ENCODE measurements at regions not wholly inside any gene's neighbourhood (a gene's known extent, or its start where the extent isn't known, plus 50 kb on each side); places are given as distances from the start of the nearest gene placed in this dataset.
"Not testable (repeated sequence)": the region's sequence is repeated elsewhere in the genome, so short reads cannot be mapped to it uniquely, and the experiment has no call there.

GRCh38 chr10:85400981-85401695 lies 965.5 kb downstream of the GRID1 start:
- FAIRE-seq = no peak
- Histone ChIP-seq H3K27ac (ENCODE audit: low read depth in 2 of 2, low read length in 2 of 2) (no peak overlapping the region), H3K4me1 (ENCODE audit: control insufficient read depth in 2 of 3, insufficient read depth in 2 of 3, low read depth in 1 of 3, low read length in 3 of 3) (no peaks in the 10 kb centered on the region), H3K4me3 (ENCODE audit: low read length in 3 of 3) (no peak overlapping the region), H3K27me3 (ENCODE audit: control insufficient read depth, insufficient read depth, low read length) (no peaks in the 10 kb centered on the region), H3K9ac (ENCODE audit: low read length in 3 of 3) (no peak overlapping the region), H3K9me3 (ENCODE audit: control insufficient read depth in 2 of 3, insufficient read depth in 1 of 3, low read length in 3 of 3) (no peaks in the 10 kb centered on the region), H3K36me3 (ENCODE audit: control insufficient read depth in 2 of 3, insufficient read depth in 3 of 3, low read length in 3 of 3) (no peaks in the 10 kb centered on the region)
- TF ChIP-seq CTCF (IDR thresholded peaks at IDR 0.05; ENCODE audit: borderline replicate concordance, extremely low read depth, insufficient read depth) = no peak
- DNase-seq = no peak
- intact Hi-C loops (cut with DNase I) = no loop called here

- Histone ChIP-seq H3K9ac (ENCODE audit: low read length in 3 of 3) (no peak overlapping the region), H3K4me1 (ENCODE audit: control insufficient read depth in 2 of 3, insufficient read depth in 2 of 3, low read depth in 1 of 3, low read length in 3 of 3) (no peaks in the 10 kb centered on the region), H3K4me3 (ENCODE audit: low read length in 3 of 3) (no peak overlapping the region), H3K27me3 (ENCODE audit: control insufficient read depth, insufficient read depth, low read length) (no peaks in the 10 kb centered on the region), H3K27ac (ENCODE audit: low read depth in 2 of 2, low read length in 2 of 2) (no peak overlapping the region), H3K9me3 (ENCODE audit: control insufficient read depth in 2 of 3, insufficient read depth in 1 of 3, low read length in 3 of 3) (no peaks in the 10 kb centered on the region), H3K36me3 (ENCODE audit: control insufficient read depth in 2 of 3, insufficient read depth in 3 of 3, low read length in 3 of 3) (no peaks in the 10 kb centered on the region)
- intact Hi-C loops (cut with DNase I) = no loop called here
- no peak for TF ChIP-seq CTCF (IDR thresholded peaks at IDR 0.05; ENCODE audit: borderline replicate concordance, extremely low read depth, insufficient read depth)
- DNase-seq (no peak), FAIRE-seq (no peak)
Observed at GRCh38 chr10:85402541-85402940, 964.1 kb downstream of the GRID1 start.

GRCh38 chr10:85407088-85407487 lies 959.5 kb downstream of the GRID1 start:
- FAIRE-seq (no peak), DNase-seq (no peak)
- Histone ChIP-seq H3K27me3 (ENCODE audit: control insufficient read depth, insufficient read depth, low read length) (no peaks in the 10 kb centered on the region), H3K4me1 (ENCODE audit: control insufficient read depth in 2 of 3, insufficient read depth in 2 of 3, low read depth in 1 of 3, low read length in 3 of 3) (no peaks in the 10 kb centered on the region), H3K9ac (ENCODE audit: low read length in 3 of 3) (no peak overlapping the region), H3K36me3 (ENCODE audit: control insufficient read depth in 2 of 3, insufficient read depth in 3 of 3, low read length in 3 of 3) (no peaks in the 10 kb centered on the region), H3K9me3 (ENCODE audit: control insufficient read depth in 2 of 3, insufficient read depth in 1 of 3, low read length in 3 of 3) (peaks cover 0 to 5% (median 0%) of the 10 kb centered on the region in 3 donors), H3K4me3 (ENCODE audit: low read length in 3 of 3) (no peak overlapping the region), H3K27ac (ENCODE audit: low read depth in 2 of 2, low read length in 2 of 2) (no peak overlapping the region)
- intact Hi-C loops (cut with DNase I) = no loop called here
- TF ChIP-seq CTCF (IDR thresholded peaks at IDR 0.05; ENCODE audit: borderline replicate concordance, extremely low read depth, insufficient read depth) = no peak

- DNase-seq = no peak
- intact Hi-C loops (cut with DNase I) = no loop called here
- FAIRE-seq = no peak
- Histone ChIP-seq H3K36me3 (ENCODE audit: control insufficient read depth in 2 of 3, insufficient read depth in 3 of 3, low read length in 3 of 3) (no peaks in the 10 kb centered on the region), H3K4me3 (ENCODE audit: low read length in 3 of 3) (no peak overlapping the region), H3K9ac (ENCODE audit: low read length in 3 of 3) (no peak overlapping the region), H3K27me3 (ENCODE audit: control insufficient read depth, insufficient read depth, low read length) (no peaks in the 10 kb centered on the region), H3K9me3 (ENCODE audit: control insufficient read depth in 2 of 3, insufficient read depth in 1 of 3, low read length in 3 of 3) (peaks cover 0 to 5% (median 0%) of the 10 kb centered on the region in 3 donors), H3K4me1 (ENCODE audit: control insufficient read depth in 2 of 3, insufficient read depth in 2 of 3, low read depth in 1 of 3, low read length in 3 of 3) (no peaks in the 10 kb centered on the region), H3K27ac (ENCODE audit: low read depth in 2 of 2, low read length in 2 of 2) (no peak overlapping the region)
- TF ChIP-seq CTCF (IDR thresholded peaks at IDR 0.05; ENCODE audit: borderline replicate concordance, extremely low read depth, insufficient read depth) = no peak
Observed at GRCh38 chr10:85408388-85408787, 958.2 kb downstream of the GRID1 start.

- H3K27ac ChIP-seq (ENCODE audit: low read depth in 2 of 2, low read length in 2 of 2); H3K4me1 ChIP-seq (ENCODE audit: control insufficient read depth in 2 of 3, insufficient read depth in 2 of 3, low read depth in 1 of 3, low read length in 3 of 3); H3K36me3 ChIP-seq (ENCODE audit: control insufficient read depth in 2 of 3, insufficient read depth in 3 of 3, low read length in 3 of 3); FAIRE-seq; H3K9ac ChIP-seq (ENCODE audit: low read length in 3 of 3); H3K4me3 ChIP-seq (ENCODE audit: low read length in 3 of 3); intact Hi-C loops (cut with DNase I); H3K27me3 ChIP-seq (ENCODE audit: control insufficient read depth, insufficient read depth, low read length); H3K9me3 ChIP-seq (ENCODE audit: control insufficient read depth in 2 of 3, insufficient read depth in 1 of 3, low read length in 3 of 3); DNase-seq: not testable (repeated sequence)
Observed at GRCh38 chr10:85410586-85410985, 956.0 kb downstream of the GRID1 start.

Measured in kidney (tissue), 13 donors.